HT-29 (cell line): ENCODE measurements at regions not wholly inside any gene's neighbourhood (a gene's known extent, or its start where the extent isn't known, plus 50 kb on each side); places are given as distances from the start of the nearest gene placed in this dataset.

Source experiments
- DNase-seq: peaks from one replicate; pipeline ENCODE4 v3.0.0-alpha.2; 2015; ENCODE audit warnings: low spot score

DNA sequence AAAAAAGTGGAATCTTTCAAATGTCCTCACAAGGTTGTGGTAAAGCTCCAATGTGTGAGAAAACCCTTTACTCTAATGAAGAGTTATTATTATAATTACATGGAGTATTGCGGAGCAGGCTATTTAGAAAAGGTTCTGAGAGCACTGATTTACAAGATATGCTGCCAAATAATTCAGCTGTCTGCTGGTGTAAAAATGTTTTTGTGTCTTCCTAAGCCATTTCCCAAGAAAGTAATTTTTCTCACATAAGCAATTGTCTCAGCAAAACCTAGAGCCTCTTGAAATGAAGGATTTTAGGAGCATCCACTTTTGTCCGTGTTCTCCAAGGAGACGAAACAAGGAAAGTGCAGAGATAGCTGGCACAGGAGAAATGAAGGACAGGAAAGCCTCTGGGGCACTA is 229.6 kb upstream of the STARD13 start:
- DNase-seq = no peak

GRCh38 chr13:33518452-33518851 is 232.9 kb upstream of the STARD13 start:
- DNase-seq = no peak

DNA sequence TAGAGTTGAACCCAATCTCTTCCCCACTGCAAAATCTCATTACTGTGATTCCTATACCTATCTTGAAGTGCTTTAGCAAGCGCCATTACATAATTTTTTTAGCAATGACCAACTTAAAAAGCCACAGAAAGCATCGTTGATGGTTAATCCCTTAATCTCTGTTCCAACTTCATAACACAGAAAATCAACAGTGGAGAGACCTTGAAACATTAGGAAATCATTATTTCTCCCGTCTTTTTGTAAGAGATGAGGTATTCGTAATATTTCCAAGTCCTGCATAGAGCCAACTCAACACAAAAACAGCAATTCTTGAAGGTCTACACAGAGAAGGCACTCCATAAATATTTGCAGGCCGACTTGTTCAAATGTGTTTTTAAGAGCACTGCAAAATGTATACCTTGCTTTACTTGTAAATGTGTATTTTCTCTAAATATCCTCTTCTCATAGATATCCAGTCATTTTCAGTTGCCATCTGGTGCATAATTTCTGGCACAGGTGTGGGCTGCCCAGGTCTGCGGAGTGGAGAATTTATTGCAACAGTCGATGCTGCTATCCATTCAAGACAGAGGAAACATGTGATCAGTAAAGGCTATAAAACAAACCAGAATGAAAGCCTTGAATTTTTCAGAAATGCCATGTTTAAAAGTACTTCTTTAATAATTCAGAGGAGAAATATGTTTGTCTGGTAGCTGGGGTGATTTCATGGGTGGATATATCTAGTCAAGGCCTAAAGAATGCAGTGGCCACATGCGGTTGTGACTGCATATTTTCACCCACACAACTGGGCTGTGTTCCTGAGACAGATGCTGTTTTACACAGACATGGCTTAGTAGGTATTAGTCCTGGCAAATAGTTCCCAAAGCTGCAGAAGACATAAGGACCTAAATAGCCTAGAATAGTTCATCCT is 234.3 kb upstream of the STARD13 start:
- no peak for DNase-seq

- DNase-seq = no peak
Measured at GRCh38 chr13:33520468-33520839, 234.9 kb upstream of the STARD13 start.

DNA sequence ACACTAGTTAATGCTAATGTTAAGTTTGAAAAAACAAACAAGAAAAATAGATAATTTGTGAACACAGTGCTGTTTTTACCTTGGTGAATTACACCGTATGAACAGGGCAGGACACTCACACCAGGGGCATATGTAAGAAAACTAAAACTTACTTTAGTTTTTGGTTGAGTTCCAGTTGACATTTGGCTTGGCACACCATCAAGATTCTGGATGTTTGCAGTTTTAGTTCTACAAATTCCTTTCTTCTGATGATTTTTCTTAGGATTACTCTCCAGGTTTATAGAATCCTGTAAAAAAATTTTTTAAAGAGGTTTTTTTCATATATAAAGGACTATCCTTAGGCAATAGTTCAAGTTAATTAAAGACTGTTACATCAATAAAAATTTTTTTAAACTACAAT is 238.5 kb upstream of the STARD13 start:
- DNase-seq = no peak

DNA sequence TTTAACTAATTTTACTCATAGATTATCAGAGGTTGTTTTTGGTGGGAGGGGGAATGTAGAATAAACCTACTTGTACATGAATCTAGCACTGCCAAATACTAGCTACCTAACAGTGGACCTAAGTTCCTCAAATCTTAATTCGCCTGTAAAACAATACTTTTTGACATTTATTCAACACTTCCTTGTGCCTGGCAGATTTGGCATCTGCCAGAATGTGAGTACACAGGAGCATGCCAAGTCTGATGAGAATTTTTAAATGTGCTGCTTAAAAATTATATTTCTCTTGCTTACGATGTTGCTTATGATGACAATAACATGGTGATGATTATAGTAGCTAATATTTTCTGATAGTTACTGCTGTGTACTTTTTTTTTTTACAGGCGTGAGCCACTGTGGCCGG is 240.2 kb upstream of the STARD13 start:
- DNase-seq = no peak

GRCh38 chr13:33526718-33527117 is 241.2 kb upstream of the STARD13 start:
- no peak for DNase-seq

GRCh38 chr13:33528896-33529295 is 243.3 kb upstream of the STARD13 start:
- no peak for DNase-seq

- no peak for DNase-seq
Measured at GRCh38 chr13:33531484-33531883, 245.9 kb upstream of the STARD13 start.

- no peak for DNase-seq
Measured at GRCh38 chr13:33535061-33535460, 249.5 kb upstream of the STARD13 start.

DNA sequence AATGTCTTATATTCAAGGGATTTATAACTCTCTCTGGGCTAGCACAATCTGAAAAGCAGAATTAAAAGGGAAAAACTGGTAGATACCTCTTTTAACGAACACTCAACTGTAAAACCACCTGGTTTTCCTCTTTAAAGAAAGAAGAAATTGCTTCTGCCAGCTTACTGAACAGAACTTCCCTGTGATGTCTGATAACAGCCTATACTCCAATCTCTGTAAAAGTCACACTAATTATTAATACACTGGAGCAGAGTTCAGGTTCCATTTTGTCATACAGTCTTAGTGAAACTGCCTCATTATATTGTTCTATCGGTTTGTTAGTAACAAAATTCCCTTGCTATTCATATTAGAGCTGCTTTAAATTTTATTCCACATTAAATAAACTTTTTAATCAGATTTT is 251.0 kb upstream of the STARD13 start:
- DNase-seq = no peak

- DNase-seq = no peak
Measured at GRCh38 chr13:33537026-33537425, 251.5 kb upstream of the STARD13 start.

- no peak for DNase-seq
Measured at GRCh38 chr13:33537676-33538075, 252.1 kb upstream of the STARD13 start.

GRCh38 chr13:33541456-33541855 is 255.9 kb upstream of the STARD13 start:
- no peak for DNase-seq

DNA sequence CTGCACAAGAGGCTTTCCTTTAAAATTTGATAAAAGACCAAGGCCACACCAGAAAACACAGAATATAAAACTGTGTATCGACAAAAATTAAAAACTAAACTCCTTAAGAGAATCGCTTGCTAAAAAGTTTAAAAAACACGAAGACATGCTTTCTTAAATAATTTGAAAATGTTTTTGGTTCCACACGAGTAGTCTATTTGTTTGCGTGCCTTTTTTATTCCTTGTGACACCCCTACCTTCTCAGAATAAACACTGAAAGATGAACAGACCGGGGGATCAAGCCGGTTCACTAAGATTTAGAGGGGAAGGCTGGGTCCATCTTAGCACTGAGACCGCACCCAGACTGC is 256.4 kb upstream of the STARD13 start:
- no peak for DNase-seq

DNA sequence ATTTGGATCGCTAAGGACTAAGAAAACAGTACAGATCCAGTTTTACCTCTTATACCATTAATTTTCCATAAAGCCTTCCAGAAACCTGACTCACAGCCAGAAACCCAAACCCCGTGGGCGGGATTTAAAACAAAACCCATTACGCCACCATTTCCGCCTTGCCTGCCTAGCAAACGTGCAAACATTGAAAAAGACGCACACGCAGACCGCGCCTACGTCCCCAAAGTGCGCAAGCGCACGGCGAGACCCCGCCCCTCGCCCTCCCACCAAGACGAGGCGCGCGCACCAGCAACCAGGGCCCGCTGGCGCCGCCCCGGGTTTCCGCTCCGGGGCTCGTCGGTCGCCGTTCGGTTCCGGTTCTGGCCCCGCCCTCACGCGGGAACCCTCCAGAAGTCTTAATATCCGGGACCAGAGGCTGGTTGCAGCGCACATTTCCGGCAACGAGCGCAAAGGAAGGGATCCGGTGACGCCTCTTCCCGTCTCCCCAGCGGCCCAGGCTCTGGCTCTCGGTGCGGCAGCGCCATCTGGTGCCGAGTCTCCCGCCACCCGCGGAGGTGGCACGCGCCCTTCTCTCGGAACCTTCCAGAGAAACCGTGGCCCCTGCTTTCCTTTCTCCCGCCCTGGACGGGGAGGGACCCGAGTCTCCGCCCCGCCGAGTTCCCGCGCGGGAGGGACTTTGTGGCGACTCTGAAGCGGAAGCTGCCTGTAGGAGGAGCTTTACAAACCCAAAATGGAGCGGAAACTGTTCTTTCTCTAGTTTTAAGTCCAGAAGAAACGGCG is 256.9 kb upstream of the STARD13 start:
- DNase-seq = peak; percentile 100

- no peak for DNase-seq
Measured at GRCh38 chr13:33543089-33543459, 257.5 kb upstream of the STARD13 start.

GRCh38 chr13:33543631-33544265 is 258.2 kb upstream of the STARD13 start:
- no peak for DNase-seq

DNA sequence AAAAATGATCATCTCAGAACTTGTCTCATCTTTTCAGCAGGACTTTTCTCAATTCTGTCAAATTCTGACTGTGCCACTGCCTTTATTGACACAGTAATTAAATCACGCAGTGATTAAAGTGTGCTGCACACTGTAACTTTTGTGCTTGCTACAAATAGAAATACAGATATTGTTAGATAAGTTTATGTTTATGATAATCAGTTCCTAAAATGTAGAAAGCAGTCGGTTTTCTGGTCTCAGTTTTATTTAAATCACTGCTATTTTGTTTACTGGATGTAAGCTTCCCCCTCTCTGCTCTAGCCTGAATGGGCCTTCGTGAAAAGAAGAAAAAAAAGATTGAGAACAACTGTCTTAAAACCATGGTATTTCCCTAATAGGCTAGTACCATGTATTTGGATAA is 258.8 kb upstream of the STARD13 start:
- no peak for DNase-seq

GRCh38 chr13:33545492-33545891 is 259.9 kb upstream of the STARD13 start:
- DNase-seq = no peak

GRCh38 chr13:33547035-33547434 is 261.5 kb upstream of the STARD13 start:
- DNase-seq = no peak

- no peak for DNase-seq
Measured at GRCh38 chr13:33548069-33548468, 262.5 kb upstream of the STARD13 start.

DNA sequence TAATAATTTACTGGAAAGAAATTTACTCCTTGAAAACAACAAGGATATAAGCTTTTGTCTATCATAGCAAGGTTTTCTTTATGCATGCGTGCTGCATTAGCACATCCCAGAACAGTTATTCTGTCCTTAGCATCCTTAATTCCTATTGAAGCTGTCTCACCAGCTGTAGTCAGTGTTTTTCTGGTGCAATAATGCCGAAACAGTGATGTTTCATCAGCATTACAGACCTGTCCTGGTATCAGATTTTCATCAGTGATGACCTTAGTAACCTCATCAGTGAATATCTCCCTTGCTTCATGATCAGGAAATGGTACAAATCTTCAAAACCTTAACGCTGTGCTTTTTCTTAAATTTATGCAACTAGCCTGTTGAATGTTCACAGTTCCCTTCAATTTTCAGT is 264.7 kb upstream of the STARD13 start:
- DNase-seq = no peak
